ENCODE measurements at regions not wholly inside any gene's neighbourhood (a gene's known extent, or its start where the extent isn't known, plus 50 kb on each side); places are given as distances from the start of the nearest gene placed in this dataset.

DNA sequence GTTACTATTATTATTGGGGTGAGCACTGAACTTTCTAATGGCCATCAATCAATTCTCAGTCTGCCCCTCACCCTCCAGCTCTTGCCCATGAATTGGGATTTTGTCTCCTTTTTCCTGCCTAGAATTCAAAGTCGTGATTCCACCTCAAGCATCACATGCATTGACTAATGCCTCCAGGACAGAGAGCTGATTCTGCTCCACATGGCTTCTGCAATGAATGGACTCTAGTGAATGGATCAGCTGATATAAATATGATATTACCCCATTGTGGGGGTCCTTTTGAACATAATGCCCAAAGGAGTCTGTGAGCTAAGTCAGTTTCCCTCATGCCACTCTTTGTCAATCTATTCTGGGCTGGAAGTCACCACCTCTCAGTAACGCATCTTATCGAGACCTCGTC is 126.4 kb downstream of the OPN5 start:
- Histone ChIP-seq H3K4me1 (no peaks in the 10 kb centered on the region), H3K9me3 (no peaks in the 10 kb centered on the region), H3K27ac (no peak overlapping the region), H3K27me3 (no peaks in the 10 kb centered on the region), H3K36me3 (no peaks in the 10 kb centered on the region), H3K4me3 (no peak overlapping the region)
- TF ChIP-seq, protein P1, sequence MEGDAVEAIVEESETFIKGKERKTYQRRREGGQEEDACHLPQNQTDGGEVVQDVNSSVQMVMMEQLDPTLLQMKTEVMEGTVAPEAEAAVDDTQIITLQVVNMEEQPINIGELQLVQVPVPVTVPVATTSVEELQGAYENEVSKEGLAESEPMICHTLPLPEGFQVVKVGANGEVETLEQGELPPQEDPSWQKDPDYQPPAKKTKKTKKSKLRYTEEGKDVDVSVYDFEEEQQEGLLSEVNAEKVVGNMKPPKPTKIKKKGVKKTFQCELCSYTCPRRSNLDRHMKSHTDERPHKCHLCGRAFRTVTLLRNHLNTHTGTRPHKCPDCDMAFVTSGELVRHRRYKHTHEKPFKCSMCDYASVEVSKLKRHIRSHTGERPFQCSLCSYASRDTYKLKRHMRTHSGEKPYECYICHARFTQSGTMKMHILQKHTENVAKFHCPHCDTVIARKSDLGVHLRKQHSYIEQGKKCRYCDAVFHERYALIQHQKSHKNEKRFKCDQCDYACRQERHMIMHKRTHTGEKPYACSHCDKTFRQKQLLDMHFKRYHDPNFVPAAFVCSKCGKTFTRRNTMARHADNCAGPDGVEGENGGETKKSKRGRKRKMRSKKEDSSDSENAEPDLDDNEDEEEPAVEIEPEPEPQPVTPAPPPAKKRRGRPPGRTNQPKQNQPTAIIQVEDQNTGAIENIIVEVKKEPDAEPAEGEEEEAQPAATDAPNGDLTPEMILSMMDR (IDR thresholded peaks at IDR 0.05) = no peak
- no peak for DNase-seq
- ATAC-seq = no peak
- intact Hi-C loops (cut with DNase I) = no loop called here

DNA sequence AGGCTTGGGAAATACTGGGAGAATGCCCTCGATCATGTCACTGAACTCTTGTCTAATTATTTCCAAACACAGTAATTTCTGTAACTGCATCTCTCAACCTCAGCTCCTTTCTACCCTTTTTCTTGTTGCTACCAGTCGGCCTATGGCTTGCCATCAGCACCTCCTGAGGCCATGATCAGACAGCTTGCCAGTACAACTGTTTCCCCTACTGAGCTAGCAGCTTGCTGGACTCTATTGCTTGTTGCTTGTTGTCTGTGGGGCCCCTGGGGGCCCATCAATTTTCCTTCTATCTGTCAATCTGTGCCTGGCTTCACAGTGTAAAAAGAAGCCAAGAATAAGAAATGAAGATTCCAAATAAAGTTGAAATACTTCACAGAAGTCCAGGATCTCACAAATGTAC is 123.9 kb downstream of the OPN5 start:
- Histone ChIP-seq H3K4me1 (no peaks in the 10 kb centered on the region), H3K27me3 (no peaks in the 10 kb centered on the region), H3K9me3 (no peaks in the 10 kb centered on the region), H3K4me3 (no peak overlapping the region), H3K36me3 (no peaks in the 10 kb centered on the region), H3K27ac (no peak overlapping the region)
- DNase-seq (no peak), ATAC-seq (no peak)
- intact Hi-C loops (cut with DNase I) = no loop called here
- TF ChIP-seq, protein P1 (IDR thresholded peaks at IDR 0.05) = no peak

DNA sequence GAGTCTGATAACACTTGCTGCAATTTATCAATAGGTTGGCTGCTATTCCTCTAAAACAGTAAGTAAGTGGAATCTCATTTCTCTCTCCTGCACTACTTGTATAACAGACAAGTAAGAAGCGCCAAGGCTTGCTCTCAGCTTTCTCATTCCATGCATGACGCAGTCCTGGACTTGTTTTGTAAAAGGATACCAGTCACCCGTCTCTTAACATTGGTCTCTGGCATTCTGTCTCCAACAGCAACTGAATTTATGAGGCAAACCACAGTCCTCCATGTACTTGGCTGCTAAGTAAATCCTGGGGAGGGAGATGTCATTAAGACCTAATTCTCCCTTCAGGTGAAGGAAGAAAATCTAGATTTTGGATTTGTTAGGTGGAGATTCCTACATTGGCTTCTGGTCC is 115.4 kb downstream of the OPN5 start:
- Histone ChIP-seq H3K27me3 (no peaks in the 10 kb centered on the region), H3K4me1 (no peaks in the 10 kb centered on the region), H3K27ac (no peak overlapping the region), H3K9me3 (no peaks in the 10 kb centered on the region), H3K36me3 (no peaks in the 10 kb centered on the region), H3K4me3 (no peak overlapping the region)
- intact Hi-C loops (cut with DNase I) = no loop called here
- DNase-seq = no peak
- TF ChIP-seq, protein P1 (IDR thresholded peaks at IDR 0.05) = no peak
- no peak for ATAC-seq

DNA sequence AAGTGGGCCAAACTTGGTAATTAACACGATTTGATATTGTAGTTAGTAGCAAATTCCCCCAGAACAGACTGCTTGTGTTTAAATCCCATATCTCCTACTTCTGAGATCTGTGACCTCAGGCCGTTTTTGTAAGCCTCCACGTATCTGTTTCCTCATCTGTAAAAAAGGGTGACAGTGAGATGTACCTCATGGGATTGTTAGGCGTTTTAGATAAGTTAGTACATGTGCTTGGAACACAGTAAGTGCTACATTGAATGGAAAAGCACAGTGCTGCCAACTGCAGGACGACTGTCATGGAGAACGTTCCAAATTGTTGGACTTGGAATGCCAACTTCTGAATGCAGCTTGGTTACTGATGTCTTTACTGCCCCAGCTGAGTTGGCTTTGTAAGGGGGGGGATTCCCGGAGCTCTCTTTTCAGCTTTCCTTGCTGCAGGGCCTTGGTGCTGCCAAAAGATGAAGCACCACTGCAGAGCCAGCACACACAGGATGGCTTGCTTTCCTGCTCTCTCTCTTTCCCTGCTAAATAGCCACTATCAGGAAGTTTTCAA is 108.6 kb downstream of the OPN5 start:
- DNase-seq (peak in 2 of 4 donors; percentile 2 to 9), ATAC-seq (no peak)
- no peak overlapping the region for H3K27ac ChIP-seq
- intact Hi-C loops (cut with DNase I) = no loop called here
- H3K27me3 ChIP-seq = no peaks in the 10 kb centered on the region
- H3K4me3 ChIP-seq = no peak overlapping the region
- no peaks in the 10 kb centered on the region for H3K9me3 ChIP-seq
- no peaks in the 10 kb centered on the region for H3K36me3 ChIP-seq
- H3K4me1 ChIP-seq = no peaks in the 10 kb centered on the region
- TF ChIP-seq, protein P1 (IDR thresholded peaks at IDR 0.05) = no peak

DNA sequence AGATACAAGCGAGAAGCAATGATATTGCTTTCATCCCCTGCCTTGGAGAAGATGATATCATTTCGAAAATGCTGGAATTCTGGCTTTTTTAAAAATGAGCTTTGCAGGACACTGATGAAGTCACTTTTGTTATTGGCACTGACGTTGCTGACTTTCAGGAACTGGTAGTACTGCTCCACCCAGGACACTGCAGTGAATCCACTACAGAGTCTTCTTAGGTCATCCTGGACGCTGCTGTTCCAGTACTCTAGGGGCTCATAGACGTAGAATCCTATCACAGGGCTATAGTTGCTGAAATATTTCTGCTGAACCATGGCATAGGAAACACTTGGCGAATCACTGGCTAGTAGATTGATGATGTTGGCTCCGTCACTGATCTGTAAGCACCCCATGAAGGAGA is 97.2 kb downstream of the OPN5 start:
- no peaks in the 10 kb centered on the region for H3K27me3 ChIP-seq
- no peaks in the 10 kb centered on the region for H3K36me3 ChIP-seq
- H3K27ac ChIP-seq = no peak overlapping the region
- intact Hi-C loops (cut with DNase I) = no loop called here
- H3K9me3 ChIP-seq = no peaks in the 10 kb centered on the region
- TF ChIP-seq, protein P1 (IDR thresholded peaks at IDR 0.05) = no peak
- DNase-seq (no peak), ATAC-seq (no peak)
- H3K4me3 ChIP-seq = no peak overlapping the region
- no peaks in the 10 kb centered on the region for H3K4me1 ChIP-seq
